Mononuclear cell (primary cell): ENCODE measurements at regions not wholly inside any gene's neighbourhood (a gene's known extent, or its start where the extent isn't known, plus 50 kb on each side); places are given as distances from the start of the nearest gene placed in this dataset.

ENCODE experiments used
- H3K27me3 ChIP-seq: 2 replicates; pipeline ENCODE4 v1.6.0; 2011; ENCODE audit warnings: low read length, control low read depth; ENCODE audit not compliant: insufficient read depth
- H3K4me1 ChIP-seq: 2 replicates; pipeline ENCODE4 v1.5.1; 2011; ENCODE audit warnings: mild to moderate bottlenecking, low read length, control low read depth; ENCODE audit not compliant: insufficient read depth
- H3K4me3 ChIP-seq: 2 replicates; pipeline ENCODE4 v1.5.1; 2011; ENCODE audit warnings: mild to moderate bottlenecking, low read length, moderate library complexity
- H3K9me3 ChIP-seq: 2 replicates; pipeline ENCODE4 v1.5.1; 2011; ENCODE audit warnings: low read depth, mild to moderate bottlenecking, control low read depth, low read length

DNA sequence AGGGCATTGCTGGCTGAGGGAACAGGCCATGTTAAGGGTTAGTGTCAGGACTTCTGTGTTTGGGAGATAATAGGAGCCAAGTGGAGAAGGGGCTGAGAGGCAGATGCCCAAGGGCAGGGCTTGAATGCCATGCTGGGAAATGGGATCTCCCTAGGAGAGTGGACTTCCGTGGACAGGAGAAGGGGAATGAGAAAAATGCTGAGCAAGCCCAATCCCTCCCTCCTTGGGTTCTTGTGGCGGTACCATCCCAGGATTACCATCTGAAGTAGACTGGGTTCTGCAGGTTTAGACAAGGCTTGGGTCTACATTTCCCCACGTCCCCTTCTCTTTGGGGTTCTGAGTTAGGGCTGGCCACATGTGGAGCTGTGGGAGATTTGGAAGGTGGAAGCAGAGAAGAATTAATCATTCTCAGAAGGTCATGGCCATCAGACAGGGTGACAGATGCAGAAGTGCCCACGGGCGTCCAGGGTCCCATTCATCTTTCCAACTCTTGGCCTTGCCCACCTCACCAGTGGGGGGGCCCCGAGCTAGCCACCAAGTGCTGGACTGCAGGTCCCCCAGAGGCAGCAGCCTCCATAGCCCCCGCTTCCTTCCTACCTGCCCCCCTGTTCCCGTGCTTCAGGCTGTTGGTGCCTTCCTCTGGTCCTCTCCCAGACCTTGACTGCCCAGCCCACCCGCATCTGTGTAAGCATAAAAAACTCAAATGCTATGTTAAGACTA, 354.8 kb downstream of the RPS24 start:
- Histone ChIP-seq H3K27me3 (no peaks in the 10 kb centered on the region), H3K4me3 (no peak overlapping the region), H3K4me1 (no peaks in the 10 kb centered on the region), H3K9me3 (no peaks in the 10 kb centered on the region)

DNA sequence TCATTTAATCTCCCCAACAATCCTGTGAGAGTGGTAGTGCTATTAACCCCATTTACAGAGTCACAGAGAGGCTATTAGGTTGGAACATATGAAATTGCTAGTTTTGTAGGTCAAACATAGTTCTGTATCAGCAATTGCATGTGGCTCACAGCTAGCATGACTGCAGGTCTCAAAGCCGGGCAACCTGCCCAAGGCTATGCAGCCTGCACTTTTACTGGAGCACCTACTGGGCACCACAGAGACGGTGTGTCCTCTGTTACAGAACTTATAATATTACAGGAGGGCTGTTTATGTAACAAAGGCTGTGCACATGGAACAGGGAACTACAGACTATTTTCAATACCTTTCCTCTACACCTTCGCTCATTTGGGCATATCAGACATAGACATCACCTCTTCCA, 355.8 kb downstream of the RPS24 start:
- no peaks in the 10 kb centered on the region for H3K4me1 ChIP-seq
- H3K9me3 ChIP-seq, result no peaks in the 10 kb centered on the region
- no peak overlapping the region for H3K4me3 ChIP-seq
- H3K27me3 ChIP-seq, result no peaks in the 10 kb centered on the region

- H3K4me1 ChIP-seq, result no peaks in the 10 kb centered on the region
- no peaks in the 10 kb centered on the region for H3K27me3 ChIP-seq
- no peak overlapping the region for H3K4me3 ChIP-seq
- H3K9me3 ChIP-seq, result no peaks in the 10 kb centered on the region
Observed at GRCh38 chr10:78390051-78390450, 356.4 kb downstream of the RPS24 start.

GRCh38 chr10:78390817-78391216, 357.2 kb downstream of the RPS24 start:
- Histone ChIP-seq H3K4me1 (no peaks in the 10 kb centered on the region), H3K4me3 (no peak overlapping the region), H3K9me3 (no peaks in the 10 kb centered on the region)

DNA sequence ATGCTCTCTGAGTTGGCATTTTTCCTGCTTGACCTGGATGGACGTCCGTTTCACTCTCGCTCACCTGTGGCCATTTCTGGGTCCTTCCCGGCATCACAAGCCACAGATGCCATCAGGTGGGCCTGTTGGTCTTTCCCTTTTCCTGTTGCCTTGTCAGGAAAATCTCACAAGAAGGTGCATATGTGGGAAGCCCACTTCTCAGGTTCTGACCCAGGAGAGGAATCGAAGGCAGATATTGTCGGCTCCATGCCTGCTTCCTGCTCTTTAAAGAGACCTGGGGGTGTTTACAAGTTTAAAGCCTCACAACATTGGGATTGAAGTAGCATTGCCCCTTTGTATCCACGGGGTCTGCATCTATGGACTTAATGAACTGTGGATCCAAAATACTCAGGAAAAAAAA, 357.9 kb downstream of the RPS24 start:
- no peaks in the 10 kb centered on the region for H3K4me1 ChIP-seq
- H3K9me3 ChIP-seq, result no peaks in the 10 kb centered on the region
- no peaks in the 10 kb centered on the region for H3K27me3 ChIP-seq
- H3K4me3 ChIP-seq, result no peak overlapping the region

More at GRCh38 chr10:78390817-78391216, 357.2 kb downstream of the RPS24 start:
- H3K27me3 ChIP-seq, result no peaks in the 10 kb centered on the region

DNA sequence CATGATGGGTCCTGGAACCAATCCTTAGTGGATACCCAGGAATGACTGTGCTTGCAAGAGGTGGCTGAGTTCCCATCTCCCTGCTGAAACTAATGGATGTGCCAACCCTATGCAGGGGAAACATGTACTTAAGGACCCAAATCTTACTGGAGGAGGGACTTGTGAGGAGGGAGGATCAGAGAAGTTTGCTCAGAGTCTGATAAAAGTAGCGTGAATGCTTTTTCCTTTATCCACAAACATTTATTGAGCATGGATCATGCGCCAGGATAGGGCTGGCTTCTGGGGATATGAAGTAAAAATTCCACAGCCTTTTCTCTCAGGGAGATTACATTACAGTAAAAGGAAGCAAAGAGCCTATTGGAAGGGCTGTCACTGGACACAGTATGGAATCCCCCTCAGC, 358.5 kb downstream of the RPS24 start:
- Histone ChIP-seq H3K27me3 (no peaks in the 10 kb centered on the region), H3K4me3 (no peak overlapping the region), H3K9me3 (no peaks in the 10 kb centered on the region), H3K4me1 (no peaks in the 10 kb centered on the region)

- Histone ChIP-seq H3K9me3 (no peaks in the 10 kb centered on the region), H3K4me1 (no peaks in the 10 kb centered on the region), H3K27me3 (no peaks in the 10 kb centered on the region), H3K4me3 (no peak overlapping the region)
Observed at GRCh38 chr10:78393094-78393493, 359.4 kb downstream of the RPS24 start.

GRCh38 chr10:78394047-78394446, 360.4 kb downstream of the RPS24 start:
- Histone ChIP-seq H3K27me3 (no peaks in the 10 kb centered on the region), H3K4me3 (no peak overlapping the region), H3K4me1 (no peaks in the 10 kb centered on the region)

GRCh38 chr10:78395162-78395561, 361.5 kb downstream of the RPS24 start:
- Histone ChIP-seq H3K4me3 (no peak overlapping the region), H3K4me1 (no peaks in the 10 kb centered on the region), H3K27me3 (no peaks in the 10 kb centered on the region), H3K9me3 (no peaks in the 10 kb centered on the region)

More at GRCh38 chr10:78394047-78394446, 360.4 kb downstream of the RPS24 start:
- H3K9me3 ChIP-seq, result no peaks in the 10 kb centered on the region

DNA sequence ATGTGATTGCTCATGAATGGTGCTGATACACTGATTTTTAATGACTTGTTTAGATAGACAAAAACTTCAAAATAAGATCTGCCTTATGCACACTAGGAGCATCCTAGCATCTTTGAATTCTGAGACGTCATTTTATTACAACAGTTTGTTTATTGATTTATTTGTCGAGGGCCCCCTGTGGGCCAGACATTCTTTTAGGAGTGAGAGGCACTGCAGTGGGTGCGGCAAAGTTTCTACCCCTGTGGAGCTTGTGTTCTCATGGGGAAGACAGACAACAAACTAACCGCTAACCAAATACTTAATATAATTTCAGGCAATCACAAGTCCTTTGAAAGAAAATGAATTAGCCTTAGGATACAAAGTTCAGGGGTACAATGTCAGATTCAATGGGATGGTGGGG, 363.1 kb downstream of the RPS24 start:
- Histone ChIP-seq H3K9me3 (no peaks in the 10 kb centered on the region), H3K4me1 (no peaks in the 10 kb centered on the region), H3K27me3 (no peaks in the 10 kb centered on the region), H3K4me3 (no peak overlapping the region)

DNA sequence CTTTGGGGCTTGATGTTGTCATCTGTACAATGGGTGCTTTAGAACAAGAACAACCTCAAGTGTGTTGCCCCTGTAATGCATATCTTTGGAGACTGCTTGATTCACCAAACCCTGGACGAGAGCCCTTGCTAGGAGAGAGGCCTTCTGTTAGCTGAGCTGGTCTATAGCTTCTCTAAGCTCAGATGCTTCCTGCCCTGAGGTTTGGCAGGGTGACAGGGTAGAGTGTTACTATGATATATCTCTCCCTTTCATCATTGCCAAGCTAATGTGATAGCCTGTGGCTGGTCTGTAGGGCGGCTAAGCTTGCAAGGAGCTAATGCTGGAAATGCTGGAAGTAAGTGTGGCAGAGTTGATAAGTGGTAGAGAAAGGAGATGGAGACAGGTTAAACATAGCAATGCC, 364.1 kb downstream of the RPS24 start:
- Histone ChIP-seq H3K4me3 (no peak overlapping the region), H3K9me3 (no peaks in the 10 kb centered on the region), H3K4me1 (no peaks in the 10 kb centered on the region), H3K27me3 (no peaks in the 10 kb centered on the region)

DNA sequence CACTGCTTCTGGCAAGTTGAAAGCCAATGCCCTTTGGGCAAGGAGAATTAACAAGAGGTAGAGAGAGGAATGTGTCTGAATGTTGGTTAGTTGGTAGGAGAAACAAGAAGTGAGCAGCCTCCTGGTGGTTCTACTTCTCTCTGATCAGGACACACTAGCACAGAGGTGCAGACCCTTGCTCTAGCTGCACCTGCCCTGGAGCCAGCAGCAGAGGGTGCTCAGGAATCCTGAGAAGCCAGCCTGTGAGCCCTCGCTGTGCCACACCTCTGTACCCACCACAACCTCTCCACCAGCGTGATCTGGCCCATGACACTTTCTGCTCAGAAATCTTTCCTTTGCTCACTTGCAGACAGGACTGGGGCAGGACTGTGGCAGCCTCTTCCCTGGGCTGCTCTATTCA, 364.7 kb downstream of the RPS24 start:
- no peaks in the 10 kb centered on the region for H3K9me3 ChIP-seq
- H3K4me1 ChIP-seq, result no peaks in the 10 kb centered on the region
- no peaks in the 10 kb centered on the region for H3K27me3 ChIP-seq
- H3K4me3 ChIP-seq, result no peak overlapping the region

DNA sequence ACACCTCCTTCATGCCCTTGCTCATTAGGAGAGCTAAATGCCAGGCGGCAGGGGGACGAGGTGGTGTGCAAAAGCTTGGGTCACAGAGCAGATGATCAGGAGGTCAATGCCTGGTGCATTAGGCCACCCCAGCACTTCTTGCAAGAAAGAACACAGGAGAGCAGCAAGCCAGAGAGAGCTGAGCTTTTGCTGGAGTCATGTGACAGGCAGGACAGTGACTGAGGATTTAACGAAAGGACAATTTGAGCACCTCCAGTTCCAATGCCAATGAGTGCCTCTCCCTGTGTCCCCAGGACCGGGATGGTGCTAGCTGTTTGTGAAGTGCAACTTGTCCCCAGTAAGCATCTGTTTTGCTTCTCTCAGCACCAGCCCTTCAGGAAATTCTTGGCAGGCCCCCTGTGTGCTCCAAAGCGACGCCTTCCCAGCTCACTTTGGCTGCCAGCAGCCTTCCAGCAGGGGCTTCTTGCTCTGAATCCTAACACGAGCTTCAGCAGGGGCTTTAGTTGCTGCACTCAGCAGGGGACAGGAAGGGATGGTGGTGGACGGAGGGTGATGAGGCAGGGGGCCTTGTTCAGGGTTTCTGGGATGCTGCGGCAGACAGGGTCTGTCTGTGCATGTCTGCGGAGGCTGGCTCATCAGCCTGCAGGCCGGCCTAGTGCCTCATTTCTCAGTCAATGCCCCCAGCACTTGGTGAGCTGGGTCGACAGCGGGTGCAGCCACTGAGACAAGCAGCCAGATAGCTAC, 368.1 kb downstream of the RPS24 start:
- H3K9me3 ChIP-seq, result no peaks in the 10 kb centered on the region
- no peak overlapping the region for H3K4me3 ChIP-seq
- H3K4me1 ChIP-seq, result peaks cover 2% of the 10 kb centered on the region
- H3K27me3 ChIP-seq, result no peaks in the 10 kb centered on the region

DNA sequence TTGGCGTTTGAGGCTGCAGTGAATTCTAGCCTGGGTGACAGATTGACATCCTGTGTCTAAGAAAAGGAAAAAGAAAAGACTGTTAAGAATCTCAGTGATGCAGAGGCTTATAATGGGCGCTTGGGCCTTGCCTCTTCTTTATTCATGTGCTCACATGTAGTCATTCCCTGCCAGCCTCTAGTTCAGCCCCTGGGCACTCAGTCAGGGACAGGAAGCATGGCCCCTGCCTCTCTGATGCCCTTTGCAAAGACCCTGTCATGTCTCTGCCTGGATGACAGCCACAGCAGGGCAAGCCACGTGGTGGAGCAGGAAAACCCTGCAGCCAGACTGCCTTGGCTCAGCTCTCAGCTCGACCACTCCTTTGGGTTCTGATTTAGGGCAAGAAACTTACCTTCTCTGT, 368.9 kb downstream of the RPS24 start:
- Histone ChIP-seq H3K9me3 (no peaks in the 10 kb centered on the region), H3K4me1 (peaks cover 7% of the 10 kb centered on the region), H3K27me3 (no peaks in the 10 kb centered on the region), H3K4me3 (no peak overlapping the region)

- H3K9me3 ChIP-seq, result no peaks in the 10 kb centered on the region
- no peaks in the 10 kb centered on the region for H3K27me3 ChIP-seq
- H3K4me1 ChIP-seq, result peaks cover 7% of the 10 kb centered on the region
- no peak overlapping the region for H3K4me3 ChIP-seq
Observed at GRCh38 chr10:78403781-78404180, 370.1 kb downstream of the RPS24 start.

DNA sequence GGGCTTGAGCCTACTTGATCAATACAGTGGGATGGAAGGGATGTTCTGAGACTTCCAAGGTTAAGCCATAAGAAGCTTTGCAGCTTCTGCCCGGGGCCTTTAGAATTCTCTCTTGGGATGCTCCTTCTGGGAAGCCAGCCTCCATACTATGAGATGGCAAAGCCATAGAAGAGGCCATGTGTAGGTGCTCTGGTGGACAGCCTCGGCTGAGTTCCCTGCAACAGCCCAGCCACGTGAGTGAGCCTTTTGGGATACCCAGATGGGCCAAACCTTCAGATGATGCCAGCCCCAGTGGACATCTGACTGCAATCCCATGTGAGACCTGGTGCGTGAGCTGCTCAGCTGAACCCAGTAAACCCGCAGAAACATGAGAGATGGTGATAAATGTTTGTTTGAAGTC, 370.6 kb downstream of the RPS24 start:
- no peaks in the 10 kb centered on the region for H3K9me3 ChIP-seq
- peaks cover 7% of the 10 kb centered on the region for H3K4me1 ChIP-seq
- H3K4me3 ChIP-seq, result no peak overlapping the region
- no peaks in the 10 kb centered on the region for H3K27me3 ChIP-seq
